NCI-H2227 treated with DMSO at 0.1 percent for 48 hours (cell line): ENCODE measurements at regions not wholly inside any gene's neighbourhood (a gene's known extent, or its start where the extent isn't known, plus 50 kb on each side); places are given as distances from the start of the nearest gene placed in this dataset.

Experiments used
- DNase-seq: peaks from one replicate; lab custom pipeline; 2025; lab: John Stamatoyannopoulos, UW

GRCh38 chr5:117218789-117219188, 644.2 kb upstream of the SEMA6A start:
- no peak for DNase-seq

- no peak for DNase-seq
Measured at GRCh38 chr5:117212866-117213265, 638.2 kb upstream of the SEMA6A start.

- no peak for DNase-seq
Measured at GRCh38 chr5:117210796-117211195, 636.2 kb upstream of the SEMA6A start.

GRCh38 chr5:117209479-117209878, 634.9 kb upstream of the SEMA6A start:
- no peak for DNase-seq

- no peak for DNase-seq
Measured at GRCh38 chr5:117207088-117207668, 632.6 kb upstream of the SEMA6A start.

- no peak for DNase-seq
Measured at GRCh38 chr5:117205894-117206293, 631.3 kb upstream of the SEMA6A start.

GRCh38 chr5:117204926-117205869, 630.6 kb upstream of the SEMA6A start:
- no peak for DNase-seq

GRCh38 chr5:117204404-117204803, 629.8 kb upstream of the SEMA6A start:
- no peak for DNase-seq

GRCh38 chr5:117203584-117203983, 629.0 kb upstream of the SEMA6A start:
- no peak for DNase-seq

GRCh38 chr5:117201001-117201400, 626.4 kb upstream of the SEMA6A start:
- no peak for DNase-seq

- no peak for DNase-seq
Measured at GRCh38 chr5:117195076-117195475, 620.5 kb upstream of the SEMA6A start.

GRCh38 chr5:117191251-117191650, 616.6 kb upstream of the SEMA6A start:
- DNase-seq: no peak

GRCh38 chr5:117189784-117190183, 615.2 kb upstream of the SEMA6A start:
- no peak for DNase-seq

GRCh38 chr5:117188211-117188610, 613.6 kb upstream of the SEMA6A start:
- DNase-seq: no peak

- DNase-seq: no peak
Measured at GRCh38 chr5:117186751-117187150, 612.1 kb upstream of the SEMA6A start.

- DNase-seq: no peak
Measured at GRCh38 chr5:117183326-117183725, 608.7 kb upstream of the SEMA6A start.

GRCh38 chr5:117182104-117182503, 607.5 kb upstream of the SEMA6A start:
- no peak for DNase-seq

- no peak for DNase-seq
Measured at GRCh38 chr5:117177302-117177701, 602.7 kb upstream of the SEMA6A start.

- no peak for DNase-seq
Measured at GRCh38 chr5:117165068-117165467, 590.4 kb upstream of the SEMA6A start.

GRCh38 chr5:117161718-117162335, 587.2 kb upstream of the SEMA6A start:
- no peak for DNase-seq

GRCh38 chr5:117160391-117160790, 585.8 kb upstream of the SEMA6A start:
- DNase-seq: no peak

- no peak for DNase-seq
Measured at GRCh38 chr5:117149312-117149711, 574.7 kb upstream of the SEMA6A start.

GRCh38 chr5:117144086-117144485, 569.5 kb upstream of the SEMA6A start:
- no peak for DNase-seq
